H9 (cell line): ENCODE measurements at regions not wholly inside any gene's neighbourhood (a gene's known extent, or its start where the extent isn't known, plus 50 kb on each side); places are given as distances from the start of the nearest gene placed in this dataset.

Experiments used
- DNase-seq: peaks from one replicate; pipeline ENCODE4 v3.0.0-alpha.2; 2017
- H2AFZ ChIP-seq: one replicate; pipeline ENCODE4 v1.6.1; 2013; ENCODE audit warnings: mild to moderate bottlenecking, low read length, control low read depth, moderate library complexity
- H2AK5ac ChIP-seq: 2 replicates; pipeline ENCODE4 v1.6.1; 2013; ENCODE audit warnings: low read length, control low read depth, mixed read lengths; ENCODE audit not compliant: insufficient read length
- H2BK120ac ChIP-seq: one replicate; pipeline ENCODE4 v1.6.1; 2013; ENCODE audit warnings: low read depth, mild to moderate bottlenecking, low read length, control low read depth, inconsistent platforms; ENCODE audit not compliant: poor library complexity, severe bottlenecking
- H2BK12ac ChIP-seq: 2 replicates; pipeline ENCODE4 v1.6.1; 2013; ENCODE audit warnings: low read length, control low read depth, mixed read lengths, low read depth; ENCODE audit not compliant: insufficient read length
- H2BK15ac ChIP-seq: 2 replicates; pipeline ENCODE4 v1.6.1; 2013; ENCODE audit warnings: low read depth, low read length, control low read depth
- H2BK20ac ChIP-seq: one replicate; pipeline ENCODE4 v1.6.1; 2013; ENCODE audit warnings: low read depth, mild to moderate bottlenecking, low read length, control low read depth, inconsistent platforms; ENCODE audit not compliant: poor library complexity, severe bottlenecking
- H2BK5ac ChIP-seq: 2 replicates; pipeline ENCODE4 v1.6.1; 2013; ENCODE audit warnings: low read length, control low read depth, mixed read lengths; ENCODE audit not compliant: insufficient read length
- H3K14ac ChIP-seq: 2 replicates; pipeline ENCODE4 v1.6.1; 2013; ENCODE audit warnings: low read length, control low read depth; ENCODE audit not compliant: insufficient read depth
- H3K18ac ChIP-seq: 2 replicates; pipeline ENCODE4 v1.6.1; 2013; ENCODE audit warnings: low read depth, mild to moderate bottlenecking, mixed read lengths, low read length, control low read depth; ENCODE audit not compliant: insufficient read length
- H3K23ac ChIP-seq: 2 replicates; pipeline ENCODE4 v1.6.1; 2013; ENCODE audit warnings: low read length, control low read depth, mixed read lengths, low read depth; ENCODE audit not compliant: insufficient read length
- H3K23me2 ChIP-seq: 2 replicates; pipeline ENCODE4 v1.6.1; 2013; ENCODE audit warnings: low read depth, mild to moderate bottlenecking, mixed read lengths, low read length, control low read depth; ENCODE audit not compliant: insufficient read length, poor library complexity, severe bottlenecking
- H3K27ac ChIP-seq: 2 replicates; pipeline ENCODE4 v1.5.1; 2013; ENCODE audit warnings: low read length, control low read depth, mixed read lengths, low read depth; ENCODE audit not compliant: insufficient read length
- H3K27me3 ChIP-seq: 2 replicates; pipeline ENCODE4 v1.6.1; 2013; ENCODE audit warnings: low read length, control low read depth, inconsistent platforms; ENCODE audit not compliant: insufficient read depth
- H3K4ac ChIP-seq: 2 replicates; pipeline ENCODE4 v1.6.1; 2013; ENCODE audit warnings: low read depth, mild to moderate bottlenecking, control low read depth, inconsistent platforms, low read length, moderate library complexity
- H3K4me1 ChIP-seq: 2 replicates; pipeline ENCODE4 v1.6.1; 2013; ENCODE audit warnings: low read length, control low read depth, inconsistent platforms; ENCODE audit not compliant: insufficient read depth
- H3K4me2 ChIP-seq: 2 replicates; pipeline ENCODE4 v1.6.1; 2013; ENCODE audit warnings: low read length, control low read depth, mixed read lengths; ENCODE audit not compliant: insufficient read length, insufficient read depth
- H3K56ac ChIP-seq: 2 replicates; pipeline ENCODE4 v1.6.1; 2013; ENCODE audit warnings: low read depth, mild to moderate bottlenecking, mixed read lengths, low read length, control low read depth; ENCODE audit not compliant: insufficient read length
- H3K79me1 ChIP-seq: 2 replicates; pipeline ENCODE4 v1.6.1; 2013; ENCODE audit warnings: low read depth, mild to moderate bottlenecking, moderate library complexity, low read length, control low read depth, inconsistent platforms; ENCODE audit not compliant: insufficient read depth, poor library complexity, severe bottlenecking
- H3K79me2 ChIP-seq: 2 replicates; pipeline ENCODE4 v1.6.1; 2013; ENCODE audit warnings: low read length, control low read depth, inconsistent platforms; ENCODE audit not compliant: insufficient read depth
- H3K9ac ChIP-seq: 2 replicates; pipeline ENCODE4 v1.6.1; 2013; ENCODE audit warnings: low read length, control low read depth, mixed read lengths; ENCODE audit not compliant: insufficient read length; ENCODE audit errors: extremely low read depth
- H3K9me3 ChIP-seq: one replicate; pipeline ENCODE4 v1.6.1; 2013; ENCODE audit warnings: low read depth, low read length, inconsistent platforms; ENCODE audit not compliant: control insufficient read depth
- H3T11ph ChIP-seq: one replicate; pipeline ENCODE4 v1.6.1; 2013; ENCODE audit warnings: mild to moderate bottlenecking, low read length, control low read depth, inconsistent platforms
- H4K20me1 ChIP-seq: one replicate; pipeline ENCODE4 v1.6.1; 2013; ENCODE audit not compliant: control insufficient read depth, insufficient read length, insufficient read depth
- H4K5ac ChIP-seq: 2 replicates; pipeline ENCODE4 v1.6.1; 2013; ENCODE audit warnings: low read depth, mild to moderate bottlenecking, mixed read lengths, low read length, control low read depth; ENCODE audit not compliant: insufficient read length
- H4K8ac ChIP-seq: replicated peaks from 2 replicates; pipeline ENCODE4 v1.6.1; 2013; ENCODE audit warnings: low read length, control low read depth, mixed read lengths, low read depth; ENCODE audit not compliant: insufficient read length
- H4K91ac ChIP-seq: 2 replicates; pipeline ENCODE4 v1.6.1; 2013; ENCODE audit warnings: low read depth, mild to moderate bottlenecking, moderate library complexity, mixed read lengths, low read length, control low read depth; ENCODE audit not compliant: insufficient read length
- H3K27ac Mint-ChIP-seq, 3 experiments: 2 replicates in 2 of 3; 3 replicates in 1 of 3; pipeline ENCODE4 v1.8.0; 2020 to 2021; ENCODE audit warnings: mixed read lengths in 3 of 3, mild to moderate bottlenecking in 1 of 3, moderate library complexity in 1 of 3
- H3K27me3 Mint-ChIP-seq: 2 replicates; pipeline ENCODE4 v1.8.0; 2021; ENCODE audit warnings: low read depth, mild to moderate bottlenecking, moderate library complexity, mixed read lengths
- H3K36me3 Mint-ChIP-seq, 3 experiments: 2 replicates in 2 of 3; 3 replicates in 1 of 3; pipeline ENCODE4 v1.8.0; 2020 to 2021; ENCODE audit warnings: low read depth in 3 of 3, mixed read lengths in 3 of 3; ENCODE audit not compliant: insufficient read depth in 1 of 3
- H3K4me1 Mint-ChIP-seq, 2 experiments: 2 replicates each; pipeline ENCODE4 v1.8.0; 2020; ENCODE audit warnings: mixed read lengths in 2 of 2
- H3K4me3 Mint-ChIP-seq, 2 experiments: 2 replicates in 1 of 2; 3 replicates in 1 of 2; pipeline ENCODE4 v1.8.0; 2020 to 2021; ENCODE audit warnings: mild to moderate bottlenecking in 2 of 2, mixed read lengths in 2 of 2, moderate library complexity in 1 of 2
- H3K9me3 Mint-ChIP-seq, 2 experiments: 2 replicates in 1 of 2; 3 replicates in 1 of 2; pipeline ENCODE4 v1.8.0; 2020; ENCODE audit warnings: mild to moderate bottlenecking in 2 of 2, mixed read lengths in 2 of 2, moderate library complexity in 1 of 2
- CTCF ChIP-seq: fragments of 200-600 bp; sonication (generic); conservative IDR thresholded peaks from 3 replicates; pipeline ENCODE4 v1.8.0; 2021; ENCODE audit warnings: antibody characterized with exemption, mild to moderate bottlenecking
- WGBS: extraction: QIAGEN DNeasy Blood & Tissue Kit; methylation state at CpG from one replicate; pipeline ENCODE4 v1.1.7; 2013; ENCODE audit warnings: missing lambda C conversion rate, low lambda C conversion rate, mixed read lengths; ENCODE audit not compliant: insufficient read length; ENCODE audit errors: extremely low coverage; 5-methylcytosine and 5-hydroxymethylcytosine counted together

GRCh38 chr2:215627771-215628170 lies 191.9 kb upstream of the FN1 start:
- Histone ChIP-seq H4K5ac (no peak overlapping the region), H2AFZ (no peak overlapping the region), H3K79me1 (no peaks in the 10 kb centered on the region), H3K56ac (no peak overlapping the region), H3K4me2 (no peak overlapping the region), H3K14ac (no peak overlapping the region), H3K4ac (no peak overlapping the region), H2BK5ac (no peak overlapping the region), H2AK5ac (no peak overlapping the region), H2BK15ac (no peak overlapping the region), H3K18ac (no peak overlapping the region), H2BK12ac (no peak overlapping the region), H3K27ac (no peak overlapping the region), H3T11ph (no peak overlapping the region), H3K23ac (no peak overlapping the region), H3K23me2 (no peaks in the 10 kb centered on the region), H3K27me3 (no peaks in the 10 kb centered on the region), H4K91ac (no peak overlapping the region), H3K4me1 (peaks cover 6% of the 10 kb centered on the region), H3K79me2 (no peaks in the 10 kb centered on the region), H3K9ac (no peak overlapping the region), H2BK20ac (no peak overlapping the region), H3K9me3 (no peaks in the 10 kb centered on the region), H4K8ac (no peak overlapping the region), H2BK120ac (no peak overlapping the region), H4K20me1 (no peaks in the 10 kb centered on the region)
- Mint-ChIP-seq H3K9me3 (peaks cover 14 to 22% of the 10 kb centered on the region in 2 experiments), H3K36me3 (peaks cover 8 to 21% (median 10%) of the 10 kb centered on the region in 3 experiments; a peak in 5 of 7 replicates), H3K27ac (no peak overlapping the region), H3K27me3 (no peaks in the 10 kb centered on the region), H3K4me1 (peaks cover 27 to 31% of the 10 kb centered on the region in 2 experiments), H3K4me3 (no peak overlapping the region)
- no peak for TF ChIP-seq CTCF
- no CpG with 5 or more reads among the region's 1 CpG for WGBS
- DNase-seq, result no peak
